ENCODE measurements at regions not wholly inside any gene's neighbourhood (a gene's known extent, or its start where the extent isn't known, plus 50 kb on each side); places are given as distances from the start of the nearest gene placed in this dataset.

GRCh38 chr18:43702399-43702798 is 425.1 kb upstream of the SYT4 start:
- TF ChIP-seq ZFX (IDR thresholded peaks at IDR 0.05), result no peak
- TF ChIP-seq CTCF (IDR thresholded peaks at IDR 0.05 in 2 of 3, conservative IDR thresholded peaks at IDR 0.05 in 1 of 3; ENCODE audit: borderline replicate concordance in 1 of 3, insufficient read depth in 1 of 3, low read depth in 2 of 3, low read length in 2 of 3), result no peak
- TF ChIP-seq CEBPB (IDR thresholded peaks at IDR 0.05; ENCODE audit: low read depth), result no peak
- TF ChIP-seq POLR2A (IDR thresholded peaks at IDR 0.05; ENCODE audit: borderline replicate concordance, extremely low read depth, insufficient read depth, insufficient read length), result no peak
- TF ChIP-seq YY1 (IDR thresholded peaks at IDR 0.05; ENCODE audit: extremely low read depth, insufficient replicate concordance, low read depth, low read length), result no peak
- no peak for TF ChIP-seq EZH2phosphoT487 (IDR thresholded peaks at IDR 0.05; ENCODE audit: borderline replicate concordance)

Data from HCT116 (cell line).